ENCODE measurements at regions not wholly inside any gene's neighbourhood (a gene's known extent, or its start where the extent isn't known, plus 50 kb on each side); places are given as distances from the start of the nearest gene placed in this dataset.

- CTCF ChIA-PET: no interaction called here
- TF ChIP-seq CEBPB (IDR thresholded peaks at IDR 0.05; ENCODE audit: low read depth) (no peak), MAX (IDR thresholded peaks at IDR 0.05) (no peak), SRF (IDR thresholded peaks at IDR 0.05; ENCODE audit: low read depth) (no peak), JUND (IDR thresholded peaks at IDR 0.05) (no peak), ZFX (IDR thresholded peaks at IDR 0.05) (no peak), ZBTB33 (IDR thresholded peaks at IDR 0.05; ENCODE audit: extremely low read depth, insufficient replicate concordance, low read length) (no peak), EZH2phosphoT487 (IDR thresholded peaks at IDR 0.05; ENCODE audit: borderline replicate concordance) (no peak), ATF3 (IDR thresholded peaks at IDR 0.05) (no peak), ELF1 (IDR thresholded peaks at IDR 0.05; ENCODE audit: borderline replicate concordance, low read depth) (no peak), EZH2 (IDR thresholded peaks at IDR 0.05) (no peak), SP1 (IDR thresholded peaks at IDR 0.05; ENCODE audit: low read depth) (no peak), POLR2A (IDR thresholded peaks at IDR 0.05; ENCODE audit: borderline replicate concordance, extremely low read depth, insufficient read depth, insufficient read length) (no peak), ZNF274 (IDR thresholded peaks at IDR 0.05; ENCODE audit: low read depth, low read length) (no peak), TCF7L2 (IDR thresholded peaks at IDR 0.05; ENCODE audit: borderline replicate concordance, extremely low read depth, insufficient read depth, insufficient read length) (no peak), REST (IDR thresholded peaks at IDR 0.05; ENCODE audit: low read depth) (no peak), YY1 (IDR thresholded peaks at IDR 0.05; ENCODE audit: extremely low read depth, insufficient replicate concordance, low read depth, low read length) (no peak)
- BruUV-seq (replicated peaks): no TSS peak
These were observed 421.3 kb upstream of the FZD8 start for GRCh38 chr10:36063396-36063795.

More at GRCh38 chr10:36063396-36063795, 421.3 kb upstream of the FZD8 start:
- Histone ChIP-seq H3K27ac (ENCODE audit: low read depth, low read length) (no peak overlapping the region), H3K4me1 (ENCODE audit: control insufficient read depth in 1 of 2, insufficient read depth in 2 of 2, low read length in 2 of 2) (no peaks in the 10 kb centered on the region), H2AFZ (ENCODE audit: low read depth, low read length, poor library complexity, severe bottlenecking) (no peak overlapping the region), H3K4me3 (replicated peaks in 1 of 2; ENCODE audit: low read depth in 1 of 2, low read length in 2 of 2) (no peak overlapping the region), H3K79me2 (ENCODE audit: insufficient read depth, low read length) (no peaks in the 10 kb centered on the region), H3K9me3 (ENCODE audit: control insufficient read depth in 1 of 2, insufficient read depth in 1 of 2, low read depth in 1 of 2, low read length in 2 of 2) (peaks cover 14 to 18% of the 10 kb centered on the region in 2 experiments; a peak in 2 of 4 replicates), H3K4me2 (ENCODE audit: low read length) (no peak overlapping the region), H3K9ac (ENCODE audit: low read length) (no peak overlapping the region), H4K20me1 (ENCODE audit: insufficient read depth) (no peaks in the 10 kb centered on the region), H3K36me3 (ENCODE audit: control insufficient read depth in 1 of 2, insufficient read depth in 2 of 2, low read length in 2 of 2) (no peaks in the 10 kb centered on the region), H3K9me2 (ENCODE audit: insufficient read depth) (no peaks in the 10 kb centered on the region), H3K27me3 (ENCODE audit: insufficient read depth, low read length) (no peaks in the 10 kb centered on the region)
- ATAC-seq (no peak), DNase-seq (ENCODE audit: low read depth, low spot score) (no peak)
- ChIA-PET RAD21 (ENCODE audit: low non-redundant PET in 1 of 2, low total read pairs in 2 of 2, uncharacterized antibody in 2 of 2, unreplicated experiment in 2 of 2) (no interaction called here), POLR2A (no interaction called here)
- intact Hi-C loops (cut with micrococcal nuclease): no loop called here
